Astrocyte of the cerebellum (primary cell): ENCODE measurements at regions not wholly inside any gene's neighbourhood (a gene's known extent, or its start where the extent isn't known, plus 50 kb on each side); places are given as distances from the start of the nearest gene placed in this dataset.

Source experiments
- DNase-seq: peaks from one replicate; pipeline ENCODE4 v3.0.0-alpha.2; 2011; ENCODE audit warnings: low read depth
- H3K4me3 ChIP-seq: 2 replicates; pipeline ENCODE4 v1.5.1; 2011; ENCODE audit warnings: mild to moderate bottlenecking, low read depth, low read length, moderate library complexity
- in situ Hi-C: cut with HindIII; loops from 2 replicates; pipeline ENCODE4 v1.10.0; 2017; ENCODE audit warnings: low sequenced_read_pairs
- TF ChIP-seq, protein P1 (sequence below): IDR thresholded peaks from 2 replicates; pipeline ENCODE4 v1.5.1; 2012; ENCODE audit warnings: low read length, low read depth, moderate library complexity, mild to moderate bottlenecking; ENCODE audit errors: missing control alignments

DNA sequence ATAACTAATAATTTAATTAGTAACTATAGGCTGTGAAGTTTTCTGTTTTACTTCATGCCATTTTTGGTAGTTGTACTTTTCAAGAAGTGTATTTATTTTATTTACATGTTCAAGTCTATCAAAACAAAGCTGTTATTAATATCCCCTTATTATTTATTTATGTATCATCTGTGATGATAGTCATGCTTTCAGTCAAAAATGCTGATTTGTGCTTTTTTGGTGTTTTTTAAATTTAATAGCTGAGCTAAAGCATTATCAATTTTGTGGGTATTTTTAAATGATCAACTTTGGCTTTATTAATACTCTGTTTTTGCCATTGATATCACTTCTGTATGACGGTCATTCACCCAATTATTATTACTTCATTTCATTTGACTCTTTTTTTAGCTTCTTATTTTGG is 1229.2 kb upstream of the CADM2 start:
- TF ChIP-seq, protein P1, sequence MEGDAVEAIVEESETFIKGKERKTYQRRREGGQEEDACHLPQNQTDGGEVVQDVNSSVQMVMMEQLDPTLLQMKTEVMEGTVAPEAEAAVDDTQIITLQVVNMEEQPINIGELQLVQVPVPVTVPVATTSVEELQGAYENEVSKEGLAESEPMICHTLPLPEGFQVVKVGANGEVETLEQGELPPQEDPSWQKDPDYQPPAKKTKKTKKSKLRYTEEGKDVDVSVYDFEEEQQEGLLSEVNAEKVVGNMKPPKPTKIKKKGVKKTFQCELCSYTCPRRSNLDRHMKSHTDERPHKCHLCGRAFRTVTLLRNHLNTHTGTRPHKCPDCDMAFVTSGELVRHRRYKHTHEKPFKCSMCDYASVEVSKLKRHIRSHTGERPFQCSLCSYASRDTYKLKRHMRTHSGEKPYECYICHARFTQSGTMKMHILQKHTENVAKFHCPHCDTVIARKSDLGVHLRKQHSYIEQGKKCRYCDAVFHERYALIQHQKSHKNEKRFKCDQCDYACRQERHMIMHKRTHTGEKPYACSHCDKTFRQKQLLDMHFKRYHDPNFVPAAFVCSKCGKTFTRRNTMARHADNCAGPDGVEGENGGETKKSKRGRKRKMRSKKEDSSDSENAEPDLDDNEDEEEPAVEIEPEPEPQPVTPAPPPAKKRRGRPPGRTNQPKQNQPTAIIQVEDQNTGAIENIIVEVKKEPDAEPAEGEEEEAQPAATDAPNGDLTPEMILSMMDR, result no peak
- H3K4me3 ChIP-seq, result no peak overlapping the region
- in situ Hi-C loops, result no loop called here
- no peak for DNase-seq

DNA sequence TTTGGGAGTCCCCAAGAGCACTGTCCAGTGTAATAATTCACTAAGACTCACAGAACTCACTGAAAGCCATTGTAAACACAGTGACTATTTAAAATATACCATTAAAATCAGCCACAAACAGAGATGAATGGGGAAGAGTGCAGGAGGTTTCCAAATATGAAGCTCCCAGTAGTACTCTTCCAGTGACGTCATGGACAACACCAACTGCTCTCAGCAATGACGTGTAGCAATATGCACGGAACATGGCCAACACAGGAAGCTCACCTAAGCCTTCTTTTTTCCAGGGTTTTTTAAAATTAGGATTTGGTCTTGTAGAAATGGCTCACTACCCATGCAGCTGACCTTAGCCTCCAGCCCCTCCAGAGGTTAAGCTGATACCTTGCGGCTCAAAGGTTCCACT is 1224.1 kb upstream of the CADM2 start:
- no peak for DNase-seq
- in situ Hi-C loops, result no loop called here
- H3K4me3 ChIP-seq, result no peak overlapping the region
- TF ChIP-seq, protein P1, result no peak

DNA sequence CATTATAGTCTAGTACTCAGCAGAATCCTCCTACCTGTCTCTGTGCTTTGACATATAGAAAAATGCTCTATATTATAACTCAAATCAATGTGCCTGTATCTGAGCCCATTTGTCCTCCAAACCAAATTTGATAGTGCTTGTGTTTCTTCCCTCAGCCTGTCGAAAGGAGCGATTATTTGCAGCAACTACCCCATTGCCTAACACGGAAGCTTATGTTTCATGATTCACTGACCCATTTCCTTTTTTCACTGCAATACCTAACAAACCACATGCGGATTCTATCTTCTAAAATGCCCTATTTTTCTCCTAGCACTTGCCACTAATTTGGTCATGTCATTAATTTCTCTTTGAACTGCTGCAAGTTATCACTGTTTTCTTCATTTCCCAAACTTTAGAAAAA is 1220.6 kb upstream of the CADM2 start:
- in situ Hi-C loops, result no loop called here
- H3K4me3 ChIP-seq, result no peak overlapping the region
- no peak for DNase-seq
- TF ChIP-seq, protein P1, result no peak

- no peak overlapping the region for H3K4me3 ChIP-seq
- in situ Hi-C loops, result no loop called here
- no peak for DNase-seq
- TF ChIP-seq, protein P1, result no peak
Observed at GRCh38 chr3:83740504-83740903, 1218.3 kb upstream of the CADM2 start.

DNA sequence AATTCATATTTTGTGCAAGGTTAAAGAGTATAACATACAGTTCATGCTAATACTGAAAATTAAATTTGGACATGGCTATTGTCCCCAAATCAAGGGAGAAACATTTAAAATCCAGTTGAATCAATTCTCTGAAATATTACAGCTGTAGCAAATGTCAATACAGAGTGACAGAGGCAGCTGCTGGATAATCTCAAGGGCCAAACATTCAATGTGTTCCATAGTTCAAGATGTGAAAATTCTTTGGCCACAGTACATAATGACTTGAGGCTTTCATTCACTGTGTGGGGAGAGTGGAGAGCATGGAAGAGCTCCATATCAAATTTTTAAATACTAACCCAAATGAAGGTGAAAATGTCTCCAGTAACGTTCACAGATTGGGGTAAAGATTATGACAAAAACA is 1192.8 kb upstream of the CADM2 start:
- TF ChIP-seq, protein P1, result no peak
- in situ Hi-C loops, result no loop called here
- no peak overlapping the region for H3K4me3 ChIP-seq
- no peak for DNase-seq

DNA sequence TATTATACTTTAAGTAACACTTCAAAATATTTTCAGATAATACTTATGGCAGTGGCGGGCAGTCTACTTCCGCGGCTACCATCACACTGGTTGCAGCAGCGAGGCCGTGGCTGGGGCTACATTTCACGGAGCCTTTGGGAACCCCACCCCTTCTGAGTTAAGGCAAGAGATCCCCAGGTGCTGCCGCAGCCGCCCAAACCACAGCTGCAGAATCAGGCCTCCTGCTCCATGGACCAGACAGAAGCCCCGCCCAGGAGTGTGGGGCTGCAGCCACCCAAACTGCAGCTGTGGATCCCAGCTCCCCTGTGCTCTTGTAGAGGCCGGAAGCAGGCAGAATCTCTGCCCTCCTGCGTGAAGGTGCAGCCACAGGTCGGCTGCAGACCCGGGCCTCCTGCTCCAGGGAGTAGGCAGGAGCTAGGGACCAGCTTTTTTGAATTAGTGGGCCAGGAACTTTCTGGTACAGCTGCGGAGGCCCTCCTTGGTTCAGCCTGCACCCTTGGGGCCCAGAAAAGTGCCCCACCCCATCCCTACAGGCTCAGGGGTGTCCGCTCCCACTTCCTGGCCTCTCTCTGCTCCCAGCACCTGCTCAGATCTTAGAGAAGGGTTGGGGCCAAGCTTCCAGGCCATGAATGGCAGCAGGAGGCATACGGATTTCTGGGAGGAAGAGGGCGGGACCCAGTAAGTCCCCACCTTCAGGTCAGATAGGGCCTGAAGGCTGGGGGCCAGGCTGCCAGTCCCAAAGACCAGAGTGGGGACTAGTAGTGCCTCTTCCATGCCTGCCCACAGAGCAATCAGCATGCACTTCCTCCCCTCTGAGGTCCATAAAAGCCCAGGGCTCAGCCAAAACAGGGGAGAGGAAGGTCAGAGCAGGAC is 1188.8 kb upstream of the CADM2 start:
- TF ChIP-seq, protein P1, result no peak

More for the DNA sequence above, 1188.8 kb upstream of the CADM2 start:
- DNase-seq, result no peak
- H3K4me3 ChIP-seq, result no peak overlapping the region
- in situ Hi-C loops, result no loop called here
